Aorta (tissue), 5 donors: ENCODE measurements at regions not wholly inside any gene's neighbourhood (a gene's known extent, or its start where the extent isn't known, plus 50 kb on each side); places are given as distances from the start of the nearest gene placed in this dataset.

Experiments used
- ATAC-seq: fragments of 200-7000 bp; cut with Tn5 transposase; one replicate; pipeline ENCODE4 v1.9.1; 2022; ENCODE audit warnings: moderate library complexity; ENCODE audit not compliant: low FRiP score
- DNase-seq, 2 donors: peaks; one replicate each; pipeline ENCODE4 v3.0.0-alpha.2; 2020
- H3K27ac ChIP-seq, 2 donors: one replicate each; pipeline ENCODE4 v1.5.1; 2013; ENCODE audit warnings: low read length in 2 of 2, mild to moderate bottlenecking in 2 of 2, moderate library complexity in 2 of 2, control low read depth in 1 of 2, inconsistent platforms in 1 of 2, low read depth in 1 of 2
- H3K27me3 ChIP-seq, 2 donors: one replicate each; pipeline ENCODE4 v1.6.1; 2013; ENCODE audit warnings: control low read depth in 1 of 2, low read length in 1 of 2, mild to moderate bottlenecking in 1 of 2, moderate library complexity in 1 of 2; ENCODE audit not compliant: insufficient read depth in 2 of 2, control insufficient read depth in 1 of 2
- H3K36me3 ChIP-seq, 2 donors: one replicate each; pipeline ENCODE4 v1.6.1; 2013; ENCODE audit warnings: control low read depth in 1 of 2, low read length in 1 of 2, mild to moderate bottlenecking in 1 of 2; ENCODE audit not compliant: insufficient read depth in 2 of 2, control insufficient read depth in 1 of 2
- H3K4me1 ChIP-seq, 2 donors: one replicate each; pipeline ENCODE4 v1.6.1; 2013; ENCODE audit warnings: low read length in 2 of 2, control low read depth in 1 of 2, mild to moderate bottlenecking in 1 of 2, moderate library complexity in 1 of 2; ENCODE audit not compliant: insufficient read depth in 2 of 2, control insufficient read depth in 1 of 2
- H3K4me3 ChIP-seq, 2 donors: one replicate each; pipeline ENCODE4 v1.5.1; 2013; ENCODE audit warnings: low read length in 2 of 2, control low read depth in 1 of 2, mild to moderate bottlenecking in 1 of 2
- H3K9me3 ChIP-seq: one replicate; pipeline ENCODE4 v1.6.1; 2013; ENCODE audit warnings: mild to moderate bottlenecking, low read length; ENCODE audit not compliant: control insufficient read depth
- whole genome bisulfite sequencing, 2 donors: extraction: QIAGEN DNeasy Blood & Tissue Kit; methylation state at CpG; one replicate each; pipeline ENCODE4 v1.1.7; 2013; 5-methylcytosine and 5-hydroxymethylcytosine counted together
- intact Hi-C, 2 donors: fragments of 100-400 bp; cut with DNase I; formaldehyde crosslinking; loops; one replicate each; pipeline versions ENCODE4 v1.14.2 to v1.15.0; 2022
- donor health status: healthy with polysubstance abuse.
- donor health status: Bipolar disorder and iron deficiency.
- donor health status: DM: no; HTN: no; CAD: no.
- donor health status: DM: no; HTN: no; CAD: no.
- donor health status: DM: yes; HTN: yes; CAD: no.

DNA sequence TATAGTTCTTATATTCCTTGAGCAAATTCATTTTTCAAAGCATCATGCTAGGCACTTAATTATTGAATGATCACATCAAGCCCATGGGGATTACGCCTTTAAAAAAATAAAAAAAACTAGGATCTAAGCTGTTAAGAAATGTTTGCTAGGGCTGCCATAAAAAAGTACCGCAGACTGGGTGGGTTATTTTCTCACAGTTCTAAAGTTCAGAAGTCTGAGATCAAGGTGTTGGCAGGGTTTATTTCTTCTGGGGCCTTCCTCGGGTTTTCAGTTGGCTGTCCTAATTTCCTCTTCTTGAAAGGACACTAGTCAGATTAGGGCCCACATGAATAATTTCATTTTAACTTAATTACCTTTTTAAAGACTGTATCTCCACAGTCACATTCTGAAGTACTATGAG lies 165.6 kb upstream of the RIMS1 start:
- no peaks in the 10 kb centered on the region for H3K9me3 ChIP-seq
- H3K4me1 ChIP-seq = no peaks in the 10 kb centered on the region
- no peak overlapping the region for H3K4me3 ChIP-seq
- DNase-seq (no peak), ATAC-seq (no peak)
- 31 to 44% methylated on average over 3 of the region's 3 CpGs for WGBS, 2 donors
- no peaks in the 10 kb centered on the region for H3K36me3 ChIP-seq
- intact Hi-C loops = loop anchor here (5.0 to 10.0 kb wide), 3 partner anchors 157 to 186 kb away; no protein-coding TSS in a partner anchor
- H3K27me3 ChIP-seq = no peaks in the 10 kb centered on the region
- H3K27ac ChIP-seq = no peak overlapping the region

DNA sequence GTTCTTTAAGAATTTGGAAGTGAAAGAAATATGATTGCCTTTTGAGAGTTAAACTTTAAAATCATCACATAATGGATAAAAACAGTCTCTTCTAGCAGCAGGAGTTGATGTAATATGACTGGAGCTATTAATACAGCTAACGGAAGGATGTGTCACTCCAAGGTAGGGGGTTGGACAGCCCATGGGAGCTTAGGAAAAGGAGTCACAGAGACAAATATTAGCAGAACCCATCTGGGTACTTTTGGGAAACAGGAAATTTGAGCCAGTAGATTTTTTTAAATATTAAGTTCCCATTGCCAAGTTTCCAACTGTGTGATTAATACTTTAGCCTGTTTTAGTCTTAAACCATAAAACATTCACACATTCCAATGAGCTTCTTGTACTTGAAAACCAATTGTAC lies 164.7 kb upstream of the RIMS1 start:
- no peaks in the 10 kb centered on the region for H3K9me3 ChIP-seq
- H3K4me1 ChIP-seq = no peaks in the 10 kb centered on the region
- H3K27ac ChIP-seq = no peak overlapping the region
- DNase-seq (peak in 1 of 2 donors; percentile 50), ATAC-seq (peak; percentile 70)
- intact Hi-C loops = loop anchor here (5.0 to 10.0 kb wide), 3 partner anchors 156 to 187 kb away; no protein-coding TSS in a partner anchor
- no peaks in the 10 kb centered on the region for H3K27me3 ChIP-seq
- 7 to 8% methylated on average over 1 of the region's 1 CpG for WGBS, 2 donors
- no peak overlapping the region for H3K4me3 ChIP-seq
- H3K36me3 ChIP-seq = no peaks in the 10 kb centered on the region

DNA sequence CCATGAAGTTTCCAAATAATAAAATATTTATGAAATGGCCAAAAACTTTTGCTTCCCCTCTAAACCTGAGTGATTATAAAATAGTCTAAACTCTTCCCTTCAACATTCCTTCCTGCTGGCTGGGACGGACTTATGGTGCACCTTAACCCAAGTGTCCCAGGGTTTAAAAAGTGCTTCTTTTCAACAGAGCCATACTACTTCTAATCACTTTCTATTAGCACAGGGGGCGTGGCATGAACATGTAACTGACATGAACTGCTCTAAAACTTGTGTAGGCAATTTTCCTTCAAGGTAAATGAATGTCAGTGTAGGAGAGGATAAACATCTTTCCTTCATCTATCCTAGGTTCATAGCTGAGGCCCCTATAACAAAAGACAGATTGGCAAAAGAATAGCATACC lies 163.6 kb upstream of the RIMS1 start:
- DNase-seq (no peak), ATAC-seq (no peak)
- 89 to 100% methylated on average over 2 of the region's 2 CpGs for WGBS, 2 donors
- no peaks in the 10 kb centered on the region for H3K4me1 ChIP-seq
- H3K27ac ChIP-seq = no peak overlapping the region
- no peaks in the 10 kb centered on the region for H3K36me3 ChIP-seq
- no peaks in the 10 kb centered on the region for H3K27me3 ChIP-seq
- intact Hi-C loops = loop anchor here (5.0 to 10.0 kb wide), 3 partner anchors 155 to 188 kb away; no protein-coding TSS in a partner anchor
- H3K9me3 ChIP-seq = no peaks in the 10 kb centered on the region
- H3K4me3 ChIP-seq = no peak overlapping the region

DNA sequence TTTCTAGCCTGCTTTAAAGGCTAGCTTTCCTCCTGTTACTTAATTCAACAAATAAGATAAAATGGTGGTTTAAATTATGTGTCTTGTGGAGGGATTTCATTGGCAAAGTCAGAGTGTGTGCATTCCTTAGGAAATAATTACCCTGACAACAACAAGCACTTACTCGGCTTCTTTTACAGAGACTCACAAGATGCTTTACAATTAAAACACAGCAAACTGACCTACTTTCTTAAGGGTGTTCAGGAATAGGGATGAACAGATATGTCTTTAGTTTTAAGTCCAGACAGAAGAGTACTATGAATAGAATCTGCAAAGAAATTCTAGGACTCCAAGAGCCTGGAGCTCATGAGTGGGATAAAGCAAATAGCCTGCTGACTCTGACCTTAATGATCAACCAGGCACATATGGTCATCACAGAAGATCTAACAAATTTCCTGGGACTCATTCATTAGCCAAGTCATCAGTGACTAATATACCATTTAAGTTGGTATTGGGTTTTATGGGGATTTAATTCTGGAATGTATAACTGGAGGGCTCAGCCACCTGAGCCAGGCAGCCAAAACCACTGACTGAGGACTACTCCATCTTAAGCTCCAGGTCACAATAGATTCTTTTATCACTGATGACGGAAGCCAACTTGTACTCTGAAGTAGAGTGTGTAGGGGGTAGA lies 161.8 kb upstream of the RIMS1 start:
- Histone ChIP-seq H3K36me3 (no peaks in the 10 kb centered on the region), H3K27me3 (no peaks in the 10 kb centered on the region), H3K4me1 (no peaks in the 10 kb centered on the region), H3K27ac (no peak overlapping the region), H3K9me3 (no peaks in the 10 kb centered on the region), H3K4me3 (no peak overlapping the region)
- DNase-seq (no peak), ATAC-seq (no peak)
- intact Hi-C loops = loop anchor here (5.0 to 10.0 kb wide), 3 partner anchors 153 to 190 kb away; no protein-coding TSS in a partner anchor
- WGBS, 2 donors = 76 to 80% methylated on average over 2 of the region's 2 CpGs

DNA sequence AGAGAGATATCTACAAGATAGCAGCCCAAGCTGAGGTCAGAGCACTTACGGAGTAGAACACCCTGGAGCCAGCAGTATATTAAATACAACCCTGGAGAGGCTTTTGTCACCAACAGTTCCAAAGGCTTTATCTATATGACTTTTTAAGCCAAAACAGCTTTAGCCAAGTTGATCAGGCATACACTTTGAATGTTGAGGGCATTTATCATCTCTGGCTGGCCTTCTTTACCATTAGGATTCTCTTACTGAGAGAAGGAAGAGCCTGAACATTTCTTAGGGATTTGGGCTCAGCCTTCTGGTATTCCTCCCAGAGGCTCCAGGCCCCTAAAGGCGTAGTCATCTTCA lies 161.3 kb upstream of the RIMS1 start:
- Histone ChIP-seq H3K4me3 (no peak overlapping the region), H3K27ac (no peak overlapping the region), H3K4me1 (no peaks in the 10 kb centered on the region), H3K36me3 (no peaks in the 10 kb centered on the region), H3K27me3 (no peaks in the 10 kb centered on the region), H3K9me3 (no peaks in the 10 kb centered on the region)
- DNase-seq = no peak
- ATAC-seq = no peak
- 90 to 93% methylated on average over 2 of the region's 2 CpGs for WGBS, 2 donors
- intact Hi-C loops = loop anchor here in 1 of 2 donors (10.0 kb wide), 1 partner anchor 190 kb away; no protein-coding TSS in a partner anchor

DNA sequence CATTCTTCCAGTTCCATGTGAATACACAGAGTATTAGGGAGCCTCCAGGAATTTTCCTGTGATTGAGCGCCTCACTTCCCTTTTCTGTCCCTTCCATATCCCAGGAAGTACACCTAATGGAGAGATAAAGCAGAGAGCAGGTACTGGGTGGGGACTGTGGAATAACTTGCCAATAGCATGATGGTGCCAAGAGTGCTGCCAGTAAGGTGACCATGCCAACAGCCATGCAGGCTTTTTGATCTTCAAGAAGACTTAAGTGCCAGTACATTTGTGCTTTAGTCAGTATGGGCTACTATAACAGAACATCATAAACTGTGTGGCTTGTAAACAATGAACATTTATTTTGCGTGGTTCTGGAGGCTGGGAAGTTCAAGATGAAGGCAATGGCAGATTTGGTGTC lies 160.2 kb upstream of the RIMS1 start:
- DNase-seq (no peak), ATAC-seq (no peak)
- Histone ChIP-seq H3K27me3 (no peaks in the 10 kb centered on the region), H3K9me3 (no peaks in the 10 kb centered on the region), H3K36me3 (no peaks in the 10 kb centered on the region), H3K4me3 (no peak overlapping the region), H3K4me1 (no peaks in the 10 kb centered on the region), H3K27ac (no peak overlapping the region)
- 99 to 100% methylated on average over 2 of the region's 2 CpGs for WGBS, 2 donors
- intact Hi-C loops = loop anchor here in 1 of 2 donors (10.0 kb wide), 1 partner anchor 191 kb away; no protein-coding TSS in a partner anchor

DNA sequence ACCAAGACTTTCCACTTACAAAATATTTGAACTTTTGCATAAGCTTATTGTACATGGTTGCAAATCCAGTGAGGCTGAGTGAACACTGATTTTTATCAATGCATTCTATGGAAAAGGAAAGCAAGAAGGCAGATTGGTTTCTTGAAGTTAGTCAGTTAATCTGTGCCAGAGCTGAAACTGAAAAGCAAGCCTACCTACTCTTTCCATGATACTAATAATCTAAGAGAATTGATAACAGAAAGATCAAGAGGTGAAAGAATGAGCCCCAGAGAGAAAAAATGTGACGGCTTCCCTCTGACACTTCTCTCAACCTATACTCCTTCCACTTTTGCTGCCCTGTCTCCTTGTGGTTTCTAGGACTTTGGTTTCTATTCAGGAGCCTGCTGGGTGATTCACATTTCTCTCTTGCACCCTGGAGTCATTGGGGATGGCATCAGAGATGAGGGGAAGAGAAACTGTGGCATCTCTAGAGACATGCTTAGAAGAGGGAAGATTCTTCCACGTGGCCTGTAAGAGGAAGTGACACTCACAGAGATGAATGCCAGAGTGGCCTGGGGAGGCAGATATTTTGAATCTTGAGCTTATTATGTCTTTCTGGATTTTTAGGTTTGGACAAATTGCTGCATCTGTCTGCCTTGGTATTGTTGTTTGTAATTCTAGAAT lies 158.6 kb upstream of the RIMS1 start:
- Histone ChIP-seq H3K4me3 (no peak overlapping the region), H3K4me1 (no peaks in the 10 kb centered on the region), H3K9me3 (no peaks in the 10 kb centered on the region), H3K36me3 (no peaks in the 10 kb centered on the region), H3K27ac (no peak overlapping the region), H3K27me3 (no peaks in the 10 kb centered on the region)
- ATAC-seq (peak; percentile 51), DNase-seq (no peak)
- 56 to 57% methylated on average over 2 of the region's 2 CpGs for WGBS, 2 donors
- intact Hi-C loops = loop anchor here in 1 of 2 donors (10.0 kb wide), 1 partner anchor 193 kb away; no protein-coding TSS in a partner anchor

DNA sequence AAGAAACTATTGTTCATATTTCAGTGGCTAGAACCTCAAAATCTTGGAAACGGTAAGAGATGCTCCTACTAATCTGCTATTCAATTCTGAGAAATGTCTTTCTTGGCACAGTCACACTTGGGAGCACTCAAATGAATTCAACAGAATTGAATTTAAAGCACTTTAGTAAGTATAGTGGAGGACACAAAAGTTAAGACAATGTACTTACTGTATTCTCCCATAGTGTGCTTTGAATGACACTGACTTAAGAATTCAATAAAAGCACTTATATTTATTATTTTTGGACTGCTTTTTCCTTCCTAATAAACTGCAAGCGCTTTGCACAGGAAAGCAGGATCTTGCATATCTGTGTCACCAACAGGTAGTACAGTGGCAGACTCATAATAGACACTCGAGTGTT lies 156.1 kb upstream of the RIMS1 start:
- DNase-seq = no peak
- intact Hi-C loops = no loop called here
- ATAC-seq = no peak
- Histone ChIP-seq H3K36me3 (no peaks in the 10 kb centered on the region), H3K4me3 (no peak overlapping the region), H3K9me3 (no peaks in the 10 kb centered on the region), H3K4me1 (no peaks in the 10 kb centered on the region), H3K27me3 (no peaks in the 10 kb centered on the region), H3K27ac (no peak overlapping the region)
- WGBS, 2 donors = 87 to 93% methylated on average over 3 of the region's 3 CpGs
